GM10248 (cell line): ENCODE measurements at regions not wholly inside any gene's neighbourhood (a gene's known extent, or its start where the extent isn't known, plus 50 kb on each side); places are given as distances from the start of the nearest gene placed in this dataset.

Source experiments
- CTCF ChIA-PET: fragments of 300-600 bp; sonication (Branson Sonifier 250); formaldehyde crosslinking; extraction: SDS; loops from one replicate; lab custom pipeline; 2021; ENCODE audit warnings: antibody characterized with exemption; lab: Yijun Ruan, JAX
- POLR2A ChIA-PET: fragments of 350-650 bp; sonication (Branson Sonifier 250); formaldehyde crosslinking; extraction: SDS; loops from one replicate; lab custom pipeline; 2020; ENCODE audit warnings: antibody characterized with exemption; lab: Yijun Ruan, JAX
- DNase-seq: peaks from one replicate; pipeline ENCODE4 v3.0.0; 2012; ENCODE audit errors: extremely low spot score
- TF ChIP-seq, protein P1 (sequence below): IDR thresholded peaks from 2 replicates; pipeline ENCODE4 v1.5.1; 2012; ENCODE audit warnings: mild to moderate bottlenecking, low read depth; ENCODE audit errors: extremely low read depth, missing control alignments, control extremely low read depth

GRCh38 chr7:33778195-33778594 lies 127.1 kb upstream of the BMPER start:
- ChIA-PET CTCF (interaction anchor here (0.6 kb wide), 1 partner anchor 9 kb away, joined by 3 read pairs; no protein-coding TSS in a partner anchor), POLR2A (no interaction called here)
- DNase-seq, result no peak
- TF ChIP-seq, protein P1, sequence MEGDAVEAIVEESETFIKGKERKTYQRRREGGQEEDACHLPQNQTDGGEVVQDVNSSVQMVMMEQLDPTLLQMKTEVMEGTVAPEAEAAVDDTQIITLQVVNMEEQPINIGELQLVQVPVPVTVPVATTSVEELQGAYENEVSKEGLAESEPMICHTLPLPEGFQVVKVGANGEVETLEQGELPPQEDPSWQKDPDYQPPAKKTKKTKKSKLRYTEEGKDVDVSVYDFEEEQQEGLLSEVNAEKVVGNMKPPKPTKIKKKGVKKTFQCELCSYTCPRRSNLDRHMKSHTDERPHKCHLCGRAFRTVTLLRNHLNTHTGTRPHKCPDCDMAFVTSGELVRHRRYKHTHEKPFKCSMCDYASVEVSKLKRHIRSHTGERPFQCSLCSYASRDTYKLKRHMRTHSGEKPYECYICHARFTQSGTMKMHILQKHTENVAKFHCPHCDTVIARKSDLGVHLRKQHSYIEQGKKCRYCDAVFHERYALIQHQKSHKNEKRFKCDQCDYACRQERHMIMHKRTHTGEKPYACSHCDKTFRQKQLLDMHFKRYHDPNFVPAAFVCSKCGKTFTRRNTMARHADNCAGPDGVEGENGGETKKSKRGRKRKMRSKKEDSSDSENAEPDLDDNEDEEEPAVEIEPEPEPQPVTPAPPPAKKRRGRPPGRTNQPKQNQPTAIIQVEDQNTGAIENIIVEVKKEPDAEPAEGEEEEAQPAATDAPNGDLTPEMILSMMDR, result no peak

- no peak for DNase-seq
- CTCF ChIA-PET, result interaction anchor here (0.8 kb wide), 1 partner anchor 27 kb away, joined by 3 read pairs; no protein-coding TSS in a partner anchor
- POLR2A ChIA-PET, result no interaction called here
- TF ChIP-seq, protein P1, result no peak
Measured at GRCh38 chr7:33779216-33779615, 126.1 kb upstream of the BMPER start.

DNA sequence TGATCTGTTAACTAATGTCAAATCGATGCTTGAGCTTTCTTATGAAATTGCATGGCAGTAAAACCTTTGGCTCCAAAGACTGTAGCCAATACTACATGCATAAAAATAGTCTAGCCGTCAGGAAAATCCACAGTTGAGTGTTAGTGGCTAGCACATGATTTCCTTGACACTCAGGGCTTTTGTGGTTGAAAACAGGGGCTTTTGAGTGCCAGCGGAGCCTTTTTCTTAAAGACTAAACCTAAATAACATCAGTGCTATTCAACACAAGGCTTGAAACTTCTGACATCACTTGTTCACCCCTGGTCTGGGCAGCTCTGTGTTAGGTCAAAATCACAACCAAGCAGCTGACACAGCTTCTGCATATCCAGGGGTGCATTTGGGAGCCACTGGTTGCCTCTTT lies 124.2 kb upstream of the BMPER start:
- ChIA-PET POLR2A (interaction anchor here (0.6 kb wide), 1 partner anchor 1574 kb away, joined by 4 read pairs; no protein-coding TSS in a partner anchor), CTCF (interaction anchor here (1.1 to 1.6 kb wide), 2 partner anchors 9 to 23 kb away, joined by 3 to 4 read pairs; no protein-coding TSS in a partner anchor)
- TF ChIP-seq, protein P1, result no peak
- DNase-seq, result no peak

DNA sequence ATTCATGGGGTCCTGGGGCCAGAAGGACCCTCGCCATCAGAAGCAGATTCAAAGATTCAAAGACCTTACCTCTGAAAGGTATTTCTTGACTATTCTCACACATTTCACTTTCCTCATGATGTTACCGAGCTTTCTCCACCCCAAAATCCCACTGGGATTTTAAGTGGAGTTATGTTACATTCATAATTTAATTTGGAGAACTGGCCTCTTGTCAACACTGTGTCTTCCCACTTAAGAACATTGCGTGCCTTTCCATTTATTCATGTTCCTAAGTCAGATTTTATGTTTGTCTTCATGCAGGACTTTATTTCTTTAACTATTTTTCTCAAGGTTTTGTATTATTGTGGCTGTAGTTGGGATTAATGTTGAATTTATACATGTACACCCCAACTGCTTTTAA lies 123.5 kb upstream of the BMPER start:
- CTCF ChIA-PET, result interaction anchor here (1.1 to 1.5 kb wide), 3 partner anchors 9 to 27 kb away, joined by 3 read pairs; no protein-coding TSS in a partner anchor
- POLR2A ChIA-PET, result no interaction called here
- DNase-seq, result no peak
- TF ChIP-seq, protein P1, result no peak

DNA sequence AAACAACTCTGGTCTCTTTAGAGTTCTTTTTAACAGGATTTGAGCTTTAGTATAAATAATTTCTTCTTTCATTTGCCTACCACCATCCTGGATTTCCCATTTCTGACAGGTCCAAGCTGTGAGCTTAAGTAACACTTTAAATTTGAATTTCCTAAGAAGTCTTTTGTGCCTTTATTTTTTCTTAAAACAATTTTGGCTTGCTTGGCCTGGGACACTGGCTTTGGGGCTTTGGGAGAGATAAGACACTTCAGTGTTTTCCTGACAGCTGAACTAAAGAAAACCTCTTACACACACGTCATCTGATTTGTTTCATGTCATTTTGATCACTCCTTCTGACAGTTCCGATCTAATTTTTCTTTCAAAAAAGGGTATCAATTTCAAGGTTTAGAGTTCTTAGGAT lies 121.3 kb upstream of the BMPER start:
- no peak for DNase-seq
- TF ChIP-seq, protein P1, result no peak
- ChIA-PET CTCF (no interaction called here), POLR2A (no interaction called here)

DNA sequence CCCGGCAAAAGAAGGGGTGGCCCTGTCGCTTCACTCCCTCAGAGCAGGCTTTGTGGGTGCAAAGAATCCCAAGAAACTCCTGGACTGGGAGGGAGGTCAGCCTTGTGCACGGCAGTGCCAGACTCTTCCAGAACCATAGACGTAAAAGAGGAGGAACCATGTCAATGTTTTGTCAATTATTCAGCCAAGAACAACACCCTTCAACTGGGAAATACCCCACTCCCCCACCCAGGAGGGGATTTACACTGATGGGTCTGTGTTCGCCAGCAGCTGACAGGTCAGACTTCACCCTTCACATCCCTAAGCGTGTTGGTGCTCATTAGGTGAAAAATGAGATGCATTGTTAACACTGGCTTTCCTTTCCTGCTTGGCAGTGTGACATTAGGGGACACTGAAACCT lies 116.8 kb upstream of the BMPER start:
- POLR2A ChIA-PET, result no interaction called here
- DNase-seq, result no peak
- CTCF ChIA-PET, result interaction anchor here (1.4 kb wide), 1 partner anchor 19 kb away, joined by 3 read pairs; no protein-coding TSS in a partner anchor
- TF ChIP-seq, protein P1, result no peak
